H1 (cell line): ENCODE measurements at regions not wholly inside any gene's neighbourhood (a gene's known extent, or its start where the extent isn't known, plus 50 kb on each side); places are given as distances from the start of the nearest gene placed in this dataset.

Source experiments
- ASH2L ChIP-seq: fragments of 200-600, 300-600 bp; sonication (generic); IDR thresholded peaks from one replicate; pipeline ENCODE4 v1.7.1; 2017; ENCODE audit warnings: low read length
- BRCA1 ChIP-seq: IDR thresholded peaks from 2 replicates; pipeline ENCODE4 v1.6.1; 2012; ENCODE audit warnings: low read depth, low read length, improper control_type of control experiment
- HDAC2 ChIP-seq, 2 experiments: fragments of 300-600 bp in 1 of 2; sonication (generic) in 1 of 2; IDR thresholded peaks; 2 replicates each; pipeline ENCODE4 v1.6.1; 2011 to 2012; ENCODE audit warnings: low read depth in 2 of 2, low read length in 2 of 2, mild to moderate bottlenecking in 2 of 2, moderate library complexity in 2 of 2, borderline replicate concordance in 1 of 2, inconsistent platforms in 1 of 2
- KDM5A ChIP-seq: fragments of 200-600 bp; IDR thresholded peaks from 2 replicates; pipeline ENCODE4 v1.7.1; 2012; ENCODE audit warnings: mild to moderate bottlenecking, low read length, inconsistent platforms, mixed read lengths
- NANOG ChIP-seq: IDR thresholded peaks from 2 replicates; pipeline ENCODE4 v1.6.1; 2011; ENCODE audit warnings: low read length, low read depth, mild to moderate bottlenecking, inconsistent platforms; ENCODE audit not compliant: insufficient read depth, poor library complexity, severe bottlenecking
- NRF1 ChIP-seq: IDR thresholded peaks from 2 replicates; pipeline ENCODE4 v1.6.1; 2011; ENCODE audit warnings: mild to moderate bottlenecking, low read depth, low read length, improper control_type of control experiment
- SIN3A ChIP-seq, 2 experiments: IDR thresholded peaks in 1 of 2; conservative IDR thresholded peaks in 1 of 2; 2 replicates each; pipeline ENCODE4 v1.6.1; 2011 to 2012; ENCODE audit warnings: low read length in 2 of 2, improper control_type of control experiment in 1 of 2, low read depth in 1 of 2, mild to moderate bottlenecking in 1 of 2
- YY1 ChIP-seq: IDR thresholded peaks from 2 replicates; pipeline ENCODE4 v1.6.1; 2011; ENCODE audit warnings: low read depth, mild to moderate bottlenecking, low read length
- TF ChIP-seq, protein P1 (sequence below): IDR thresholded peaks from 2 replicates; pipeline ENCODE4 v1.6.1; 2012; ENCODE audit warnings: low read length, inconsistent platforms
- TF ChIP-seq, protein P2 (sequence below): fragments of 300-600 bp; sonication (generic); IDR thresholded peaks from 2 replicates; pipeline ENCODE4 v1.7.1; 2012; ENCODE audit warnings: low read length, moderate library complexity, mild to moderate bottlenecking, inconsistent platforms; ENCODE audit not compliant: insufficient replicate concordance

DNA sequence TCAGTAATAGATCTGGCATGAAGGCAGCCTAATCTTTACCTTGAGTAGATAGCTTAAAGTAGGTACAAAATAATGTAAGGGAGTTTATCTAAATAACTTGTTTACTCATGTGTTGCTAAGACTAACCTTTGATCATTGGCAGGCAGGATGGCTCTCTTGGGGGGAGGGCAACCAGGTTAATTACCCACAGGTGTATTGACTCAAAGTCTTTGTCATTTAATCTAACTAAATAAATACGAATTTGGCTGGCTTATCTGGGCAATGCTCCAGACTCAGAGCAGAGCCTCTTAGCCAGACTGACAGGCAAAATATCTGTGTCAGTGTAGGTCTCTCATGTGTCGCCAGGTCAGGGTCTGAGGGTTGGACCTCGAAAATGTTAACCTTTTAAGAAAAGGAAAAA lies 283.4 kb upstream of the KLHL1 start (continued):
- TF ChIP-seq YY1 = no peak
- TF ChIP-seq NANOG = peak; percentile 55
- TF ChIP-seq BRCA1 = no peak
- TF ChIP-seq ASH2L = no peak
- TF ChIP-seq HDAC2 (IDR thresholded peaks at IDR 0.05; ENCODE audit: borderline replicate concordance in 1 of 2, low read depth in 2 of 2, low read length in 2 of 2) = no peak
- TF ChIP-seq, protein P1, sequence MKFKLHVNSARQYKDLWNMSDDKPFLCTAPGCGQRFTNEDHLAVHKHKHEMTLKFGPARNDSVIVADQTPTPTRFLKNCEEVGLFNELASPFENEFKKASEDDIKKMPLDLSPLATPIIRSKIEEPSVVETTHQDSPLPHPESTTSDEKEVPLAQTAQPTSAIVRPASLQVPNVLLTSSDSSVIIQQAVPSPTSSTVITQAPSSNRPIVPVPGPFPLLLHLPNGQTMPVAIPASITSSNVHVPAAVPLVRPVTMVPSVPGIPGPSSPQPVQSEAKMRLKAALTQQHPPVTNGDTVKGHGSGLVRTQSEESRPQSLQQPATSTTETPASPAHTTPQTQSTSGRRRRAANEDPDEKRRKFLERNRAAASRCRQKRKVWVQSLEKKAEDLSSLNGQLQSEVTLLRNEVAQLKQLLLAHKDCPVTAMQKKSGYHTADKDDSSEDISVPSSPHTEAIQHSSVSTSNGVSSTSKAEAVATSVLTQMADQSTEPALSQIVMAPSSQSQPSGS = no peak
- no peak for TF ChIP-seq SIN3A (conservative IDR thresholded peaks at IDR 0.05 in 1 of 2, IDR thresholded peaks at IDR 0.05 in 1 of 2; ENCODE audit: low read depth in 1 of 2, low read length in 2 of 2)
- no peak for TF ChIP-seq NRF1
- TF ChIP-seq, protein P2, sequence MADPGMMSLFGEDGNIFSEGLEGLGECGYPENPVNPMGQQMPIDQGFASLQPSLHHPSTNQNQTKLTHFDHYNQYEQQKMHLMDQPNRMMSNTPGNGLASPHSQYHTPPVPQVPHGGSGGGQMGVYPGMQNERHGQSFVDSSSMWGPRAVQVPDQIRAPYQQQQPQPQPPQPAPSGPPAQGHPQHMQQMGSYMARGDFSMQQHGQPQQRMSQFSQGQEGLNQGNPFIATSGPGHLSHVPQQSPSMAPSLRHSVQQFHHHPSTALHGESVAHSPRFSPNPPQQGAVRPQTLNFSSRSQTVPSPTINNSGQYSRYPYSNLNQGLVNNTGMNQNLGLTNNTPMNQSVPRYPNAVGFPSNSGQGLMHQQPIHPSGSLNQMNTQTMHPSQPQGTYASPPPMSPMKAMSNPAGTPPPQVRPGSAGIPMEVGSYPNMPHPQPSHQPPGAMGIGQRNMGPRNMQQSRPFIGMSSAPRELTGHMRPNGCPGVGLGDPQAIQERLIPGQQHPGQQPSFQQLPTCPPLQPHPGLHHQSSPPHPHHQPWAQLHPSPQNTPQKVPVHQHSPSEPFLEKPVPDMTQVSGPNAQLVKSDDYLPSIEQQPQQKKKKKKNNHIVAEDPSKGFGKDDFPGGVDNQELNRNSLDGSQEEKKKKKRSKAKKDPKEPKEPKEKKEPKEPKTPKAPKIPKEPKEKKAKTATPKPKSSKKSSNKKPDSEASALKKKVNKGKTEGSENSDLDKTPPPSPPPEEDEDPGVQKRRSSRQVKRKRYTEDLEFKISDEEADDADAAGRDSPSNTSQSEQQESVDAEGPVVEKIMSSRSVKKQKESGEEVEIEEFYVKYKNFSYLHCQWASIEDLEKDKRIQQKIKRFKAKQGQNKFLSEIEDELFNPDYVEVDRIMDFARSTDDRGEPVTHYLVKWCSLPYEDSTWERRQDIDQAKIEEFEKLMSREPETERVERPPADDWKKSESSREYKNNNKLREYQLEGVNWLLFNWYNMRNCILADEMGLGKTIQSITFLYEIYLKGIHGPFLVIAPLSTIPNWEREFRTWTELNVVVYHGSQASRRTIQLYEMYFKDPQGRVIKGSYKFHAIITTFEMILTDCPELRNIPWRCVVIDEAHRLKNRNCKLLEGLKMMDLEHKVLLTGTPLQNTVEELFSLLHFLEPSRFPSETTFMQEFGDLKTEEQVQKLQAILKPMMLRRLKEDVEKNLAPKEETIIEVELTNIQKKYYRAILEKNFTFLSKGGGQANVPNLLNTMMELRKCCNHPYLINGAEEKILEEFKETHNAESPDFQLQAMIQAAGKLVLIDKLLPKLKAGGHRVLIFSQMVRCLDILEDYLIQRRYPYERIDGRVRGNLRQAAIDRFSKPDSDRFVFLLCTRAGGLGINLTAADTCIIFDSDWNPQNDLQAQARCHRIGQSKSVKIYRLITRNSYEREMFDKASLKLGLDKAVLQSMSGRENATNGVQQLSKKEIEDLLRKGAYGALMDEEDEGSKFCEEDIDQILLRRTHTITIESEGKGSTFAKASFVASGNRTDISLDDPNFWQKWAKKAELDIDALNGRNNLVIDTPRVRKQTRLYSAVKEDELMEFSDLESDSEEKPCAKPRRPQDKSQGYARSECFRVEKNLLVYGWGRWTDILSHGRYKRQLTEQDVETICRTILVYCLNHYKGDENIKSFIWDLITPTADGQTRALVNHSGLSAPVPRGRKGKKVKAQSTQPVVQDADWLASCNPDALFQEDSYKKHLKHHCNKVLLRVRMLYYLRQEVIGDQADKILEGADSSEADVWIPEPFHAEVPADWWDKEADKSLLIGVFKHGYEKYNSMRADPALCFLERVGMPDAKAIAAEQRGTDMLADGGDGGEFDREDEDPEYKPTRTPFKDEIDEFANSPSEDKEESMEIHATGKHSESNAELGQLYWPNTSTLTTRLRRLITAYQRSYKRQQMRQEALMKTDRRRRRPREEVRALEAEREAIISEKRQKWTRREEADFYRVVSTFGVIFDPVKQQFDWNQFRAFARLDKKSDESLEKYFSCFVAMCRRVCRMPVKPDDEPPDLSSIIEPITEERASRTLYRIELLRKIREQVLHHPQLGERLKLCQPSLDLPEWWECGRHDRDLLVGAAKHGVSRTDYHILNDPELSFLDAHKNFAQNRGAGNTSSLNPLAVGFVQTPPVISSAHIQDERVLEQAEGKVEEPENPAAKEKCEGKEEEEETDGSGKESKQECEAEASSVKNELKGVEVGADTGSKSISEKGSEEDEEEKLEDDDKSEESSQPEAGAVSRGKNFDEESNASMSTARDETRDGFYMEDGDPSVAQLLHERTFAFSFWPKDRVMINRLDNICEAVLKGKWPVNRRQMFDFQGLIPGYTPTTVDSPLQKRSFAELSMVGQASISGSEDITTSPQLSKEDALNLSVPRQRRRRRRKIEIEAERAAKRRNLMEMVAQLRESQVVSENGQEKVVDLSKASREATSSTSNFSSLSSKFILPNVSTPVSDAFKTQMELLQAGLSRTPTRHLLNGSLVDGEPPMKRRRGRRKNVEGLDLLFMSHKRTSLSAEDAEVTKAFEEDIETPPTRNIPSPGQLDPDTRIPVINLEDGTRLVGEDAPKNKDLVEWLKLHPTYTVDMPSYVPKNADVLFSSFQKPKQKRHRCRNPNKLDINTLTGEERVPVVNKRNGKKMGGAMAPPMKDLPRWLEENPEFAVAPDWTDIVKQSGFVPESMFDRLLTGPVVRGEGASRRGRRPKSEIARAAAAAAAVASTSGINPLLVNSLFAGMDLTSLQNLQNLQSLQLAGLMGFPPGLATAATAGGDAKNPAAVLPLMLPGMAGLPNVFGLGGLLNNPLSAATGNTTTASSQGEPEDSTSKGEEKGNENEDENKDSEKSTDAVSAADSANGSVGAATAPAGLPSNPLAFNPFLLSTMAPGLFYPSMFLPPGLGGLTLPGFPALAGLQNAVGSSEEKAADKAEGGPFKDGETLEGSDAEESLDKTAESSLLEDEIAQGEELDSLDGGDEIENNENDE = no peak
- TF ChIP-seq KDM5A = no peak
